IPS DF 4.7 (cell line): ENCODE measurements at regions not wholly inside any gene's neighbourhood (a gene's known extent, or its start where the extent isn't known, plus 50 kb on each side); places are given as distances from the start of the nearest gene placed in this dataset.
"Not testable (repeated sequence)": the region's sequence is repeated elsewhere in the genome, so short reads cannot be mapped to it uniquely, and the experiment has no call there.

Source experiments
- DNase-seq: peaks from one replicate; pipeline ENCODE4 v3.0.0-alpha.2; 2013; ENCODE audit warnings: low spot score; ENCODE audit errors: extremely low read depth

DNA sequence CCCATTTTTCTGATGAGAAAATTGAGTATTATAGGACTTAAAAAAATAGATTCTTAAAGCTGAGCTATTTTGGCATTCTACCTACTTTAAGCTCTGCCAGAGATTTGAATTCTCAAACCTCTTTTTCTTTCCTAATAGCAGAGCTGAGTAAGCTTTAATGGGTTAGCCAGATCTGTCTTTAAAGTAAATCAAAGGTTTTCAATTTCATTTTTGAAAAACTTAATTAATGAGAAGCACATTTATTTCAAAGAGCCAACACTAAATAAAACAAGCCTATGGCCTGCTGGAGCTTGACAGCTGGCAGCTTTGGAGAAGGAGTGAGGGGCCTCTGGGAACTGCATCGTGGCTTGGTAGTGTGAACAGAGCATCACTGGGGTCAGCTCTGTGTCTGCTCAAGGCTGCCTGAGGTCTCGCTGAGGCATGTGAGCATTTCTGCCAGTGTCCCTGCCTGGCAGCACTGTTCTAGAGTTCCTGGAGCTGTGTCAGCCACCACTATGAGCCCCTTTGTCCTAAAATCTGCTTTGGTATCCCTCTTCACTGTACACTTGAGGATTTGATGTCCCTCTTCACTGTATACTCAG lies 50.4 kb upstream of the PRSS23 start:
- no peak for DNase-seq

- DNase-seq: no peak
Observed at GRCh38 chr11:86749376-86749775, 51.0 kb upstream of the PRSS23 start.

DNA sequence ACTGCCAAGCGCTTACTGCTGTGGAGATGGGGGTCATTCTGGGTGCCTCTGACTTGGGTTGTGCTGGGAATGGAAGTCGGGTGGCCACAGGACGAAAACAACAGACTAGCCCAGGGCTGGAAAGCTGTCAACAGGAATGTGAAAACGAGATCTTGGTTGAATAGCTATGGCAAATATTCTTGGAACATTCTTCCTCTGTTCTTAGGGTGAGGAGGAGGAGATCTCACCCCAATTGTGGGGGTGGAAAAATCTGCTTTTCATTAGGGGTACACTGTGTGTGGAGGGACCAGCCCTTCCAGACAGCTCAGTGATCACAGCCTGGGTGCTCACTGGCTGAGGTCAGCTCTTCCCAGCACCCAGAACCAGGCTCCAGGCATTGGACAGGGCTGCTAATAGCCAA lies 52.0 kb upstream of the PRSS23 start:
- no peak for DNase-seq

DNA sequence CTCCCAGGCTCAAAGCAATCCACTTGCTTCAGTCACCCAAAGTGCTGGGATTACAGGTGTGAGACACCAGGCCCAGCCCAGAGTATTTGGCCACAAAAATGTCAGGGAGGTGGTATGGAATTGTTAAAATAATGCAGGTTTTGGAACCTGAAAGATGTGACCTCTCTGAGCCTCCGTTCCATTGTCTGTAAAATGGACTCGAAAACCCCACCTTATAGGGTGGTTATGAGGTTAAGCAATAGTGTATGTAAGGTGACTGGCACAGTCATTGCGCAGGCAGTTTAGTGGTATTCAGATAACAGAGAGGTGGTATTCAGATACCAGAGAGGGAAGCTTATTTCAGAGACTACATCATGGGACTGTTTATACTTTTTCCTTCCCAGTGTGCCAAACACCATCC lies 52.5 kb upstream of the PRSS23 start:
- no peak for DNase-seq

DNA sequence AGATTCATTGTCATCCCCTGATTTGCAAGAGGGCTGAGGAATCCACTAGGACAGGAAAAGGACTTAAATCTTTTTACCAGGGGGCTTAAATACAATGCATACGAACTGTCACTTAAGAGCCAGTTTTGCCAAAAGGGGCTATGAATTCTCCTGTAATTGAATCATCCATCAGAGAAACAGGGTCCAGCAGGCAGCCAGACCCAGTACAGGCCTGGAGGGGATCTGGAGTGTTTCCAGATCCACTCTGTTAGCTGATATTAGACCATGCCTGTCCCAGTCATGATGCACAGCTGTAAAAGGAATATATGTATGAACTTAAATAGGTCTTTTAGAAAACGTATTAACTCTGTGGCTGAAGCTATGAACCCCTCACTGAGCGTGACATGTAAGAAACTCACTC lies 53.8 kb upstream of the PRSS23 start:
- no peak for DNase-seq

DNA sequence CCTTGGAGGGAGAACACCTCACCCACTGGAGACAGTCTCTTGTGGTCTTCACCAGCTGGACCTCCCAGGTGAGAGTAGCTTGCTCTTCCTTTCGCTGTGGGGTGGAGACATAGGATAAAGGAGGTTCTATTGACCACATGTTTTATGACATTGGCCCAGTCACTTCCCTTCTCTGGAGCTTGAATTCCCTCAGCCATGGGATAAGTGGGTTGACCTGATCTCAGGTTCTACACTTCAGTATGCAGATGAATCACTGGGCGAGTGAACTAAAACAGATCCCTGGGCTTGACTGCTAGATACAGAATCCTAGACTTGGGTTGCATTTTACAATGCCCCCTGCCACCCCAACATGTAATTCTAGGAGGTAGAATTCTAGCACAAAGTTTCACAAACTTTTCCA lies 54.8 kb upstream of the PRSS23 start:
- no peak for DNase-seq

GRCh38 chr11:86743223-86744118 lies 56.9 kb upstream of the PRSS23 start:
- DNase-seq: no peak

DNA sequence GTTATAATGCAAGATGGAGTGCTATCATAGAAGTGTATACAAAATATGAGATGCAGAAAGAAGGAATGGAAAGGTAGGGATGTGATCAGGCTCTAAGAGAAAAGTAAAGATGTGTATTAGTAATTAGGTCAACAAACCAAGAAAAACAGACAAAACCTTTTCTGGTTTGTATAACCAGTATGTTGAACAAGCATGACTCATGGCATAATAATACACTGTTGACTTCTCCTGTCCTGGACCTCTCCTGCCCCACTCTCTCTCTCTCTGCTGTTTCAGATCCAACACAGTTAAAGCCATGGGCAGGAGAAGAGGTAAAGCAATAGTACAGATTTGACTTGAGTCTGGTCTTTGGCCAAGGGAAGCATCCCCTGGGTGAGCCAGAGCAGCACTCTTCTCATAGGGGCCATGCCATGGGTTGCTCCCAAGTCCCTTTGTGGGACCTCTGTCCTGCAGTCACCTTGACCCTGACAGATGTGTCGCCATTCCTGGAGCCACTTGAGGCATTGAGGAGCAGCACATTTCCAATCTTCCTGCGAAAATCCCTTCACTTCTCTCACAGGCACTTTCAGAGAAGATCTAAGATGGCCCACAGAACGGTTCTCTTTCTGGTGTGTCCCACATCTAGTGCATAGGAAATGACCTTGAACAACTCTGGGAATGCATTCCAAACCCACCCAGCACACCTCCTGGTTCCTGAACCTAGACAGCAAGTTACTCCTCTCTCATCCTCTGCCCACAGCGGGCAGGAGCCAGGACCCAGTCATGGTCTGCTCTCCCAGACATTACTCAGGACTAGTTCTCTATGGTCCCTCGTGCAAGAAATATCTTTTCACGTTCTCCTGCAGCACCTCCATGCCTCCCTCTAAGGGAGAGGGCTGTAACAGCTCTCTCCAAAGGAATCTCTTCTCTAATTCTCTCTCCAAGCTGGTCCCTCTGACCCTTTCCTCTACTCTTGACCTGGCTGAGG lies 58.2 kb upstream of the PRSS23 start:
- DNase-seq: no peak

GRCh38 chr11:86741484-86741835 lies 58.9 kb upstream of the PRSS23 start:
- no peak for DNase-seq

DNA sequence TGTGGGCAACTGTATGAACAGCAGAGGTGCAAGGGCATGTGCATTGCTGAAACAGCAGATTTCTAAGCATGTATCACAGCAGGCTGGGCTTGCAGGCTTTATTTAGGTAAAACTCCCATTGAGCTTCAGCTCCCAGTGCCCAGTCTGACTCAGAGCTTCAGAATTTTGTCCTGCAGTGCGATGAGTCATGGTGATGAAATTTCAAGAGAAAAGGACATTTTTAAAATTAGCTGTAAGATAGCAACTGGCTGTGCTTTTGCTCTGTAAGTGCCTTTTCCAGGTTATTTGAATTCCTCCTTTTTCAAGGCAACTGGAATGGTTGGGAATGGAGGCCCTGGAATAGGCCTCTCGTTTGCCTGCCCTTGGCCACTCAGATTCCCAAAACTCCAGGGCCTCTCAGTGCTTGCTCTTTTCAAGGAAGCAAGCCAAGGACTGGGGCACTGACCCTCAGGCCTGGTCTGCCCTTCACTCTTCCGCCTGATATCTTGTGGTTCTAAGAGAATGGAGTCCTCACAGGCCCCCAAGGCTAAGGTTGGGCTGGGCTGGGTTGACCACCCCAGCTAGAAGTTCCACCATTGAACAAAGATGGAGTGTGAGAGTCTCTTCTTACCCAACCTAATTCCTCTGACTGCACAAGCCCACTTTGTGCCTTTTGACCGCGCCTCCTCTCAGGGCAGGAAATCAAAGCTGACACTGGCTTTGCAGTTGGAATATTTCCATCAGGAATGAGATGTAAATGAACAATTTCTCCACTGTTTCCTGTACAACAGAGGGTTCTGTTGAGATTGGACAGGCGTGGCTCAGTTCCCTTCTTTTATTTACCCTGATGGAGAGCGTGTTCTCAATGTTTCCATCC lies 59.5 kb upstream of the PRSS23 start:
- peak; percentile 64 for DNase-seq

DNA sequence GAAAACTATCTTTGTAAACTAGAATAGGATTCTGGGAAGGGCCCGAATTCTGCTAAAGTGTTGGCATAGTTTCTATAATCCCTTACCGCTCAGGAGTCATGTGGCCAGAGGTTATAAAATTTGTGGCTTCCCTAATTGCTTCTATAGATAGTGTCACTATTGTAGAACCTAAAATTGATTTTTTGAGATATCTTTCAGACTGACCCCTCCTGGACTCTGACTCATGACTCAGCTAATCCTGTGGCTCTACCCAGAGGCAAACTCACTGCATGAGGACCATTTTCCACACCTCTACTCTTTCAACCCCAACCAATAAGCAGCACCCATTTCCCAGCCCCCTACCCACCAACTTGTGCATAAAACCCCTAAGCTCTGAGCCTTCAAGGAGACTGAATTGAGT lies 61.8 kb upstream of the PRSS23 start:
- DNase-seq: no peak

GRCh38 chr11:86737737-86738136 lies 62.6 kb upstream of the PRSS23 start:
- DNase-seq: no peak

DNA sequence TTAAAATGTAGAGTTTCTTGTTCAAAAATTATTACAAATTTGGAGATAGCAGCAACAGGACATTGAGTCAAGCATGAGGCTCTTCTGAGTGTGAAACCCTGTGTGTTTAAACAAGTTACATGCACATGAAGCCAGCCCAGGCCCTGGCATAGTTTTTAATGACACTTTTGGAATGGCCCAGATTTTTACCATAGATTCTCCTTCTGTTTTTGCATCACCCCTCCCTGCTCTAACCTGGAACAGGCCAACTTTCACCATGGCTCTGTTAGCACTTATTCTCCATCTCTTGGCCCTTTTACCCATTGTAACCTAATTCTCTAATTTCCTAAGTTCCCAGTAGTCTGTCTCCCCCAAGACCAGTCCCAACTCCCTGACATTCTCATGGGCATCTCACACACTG lies 63.1 kb upstream of the PRSS23 start:
- DNase-seq: no peak

- no peak for DNase-seq
Observed at GRCh38 chr11:86736291-86737143, 63.8 kb upstream of the PRSS23 start.

DNA sequence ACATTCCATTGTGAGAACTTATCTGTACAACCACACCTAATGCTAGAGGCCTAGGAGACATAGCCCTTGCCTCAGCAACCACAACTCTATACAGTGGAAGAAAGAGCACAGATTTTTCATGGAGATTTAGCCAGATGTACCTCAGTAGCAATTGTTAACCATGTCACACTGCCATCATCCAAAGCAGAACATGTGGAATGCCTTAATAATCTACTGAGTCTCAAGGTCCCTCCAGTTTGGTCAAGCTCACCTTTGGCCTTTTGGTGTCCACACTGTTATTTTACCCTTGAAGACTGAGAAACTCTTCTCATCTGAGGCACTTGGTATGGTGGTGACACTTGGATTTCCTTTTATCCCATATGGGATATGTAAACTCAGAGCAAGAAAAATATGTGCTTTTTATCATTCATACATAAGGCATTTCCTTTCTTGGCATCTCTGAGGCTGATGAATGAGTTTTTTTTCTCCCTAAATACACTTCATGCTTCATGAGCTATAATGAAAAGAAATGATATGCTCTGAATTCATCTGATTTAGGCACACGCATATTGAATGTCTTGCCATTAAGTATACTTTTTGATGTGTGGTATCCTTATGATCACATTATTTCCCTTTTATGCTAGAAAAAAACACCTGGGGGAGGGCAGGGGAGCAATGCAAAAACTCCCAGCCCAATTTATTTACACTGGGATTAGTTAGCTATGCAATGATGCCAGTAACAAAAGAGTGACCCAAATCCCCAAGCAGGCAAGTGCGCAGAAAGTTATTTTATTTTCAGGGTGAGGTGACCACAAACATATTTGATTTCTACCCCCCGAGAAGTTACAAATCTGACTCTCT lies 63.3 kb upstream of the ME3 start:
- DNase-seq: no peak

DNA sequence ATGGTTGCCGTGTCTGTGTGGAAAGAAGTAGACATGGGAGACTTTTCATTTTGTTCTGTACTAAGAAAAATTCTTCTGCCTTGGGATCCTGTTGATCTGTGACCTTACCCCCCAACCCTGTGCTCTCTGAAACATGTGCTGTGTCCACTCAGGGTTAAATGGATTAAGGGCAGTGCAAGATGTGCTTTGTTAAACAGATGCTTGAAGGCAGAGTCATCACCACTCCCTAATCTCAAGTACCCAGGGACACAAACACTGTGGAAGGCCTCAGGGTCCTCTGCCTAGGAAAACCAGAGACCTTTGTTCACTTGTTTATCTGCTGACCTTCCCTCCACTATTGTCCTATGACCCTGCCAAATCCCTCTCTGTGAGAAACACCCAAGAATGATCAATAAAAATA lies 60.3 kb upstream of the ME3 start:
- not testable (repeated sequence) for DNase-seq

DNA sequence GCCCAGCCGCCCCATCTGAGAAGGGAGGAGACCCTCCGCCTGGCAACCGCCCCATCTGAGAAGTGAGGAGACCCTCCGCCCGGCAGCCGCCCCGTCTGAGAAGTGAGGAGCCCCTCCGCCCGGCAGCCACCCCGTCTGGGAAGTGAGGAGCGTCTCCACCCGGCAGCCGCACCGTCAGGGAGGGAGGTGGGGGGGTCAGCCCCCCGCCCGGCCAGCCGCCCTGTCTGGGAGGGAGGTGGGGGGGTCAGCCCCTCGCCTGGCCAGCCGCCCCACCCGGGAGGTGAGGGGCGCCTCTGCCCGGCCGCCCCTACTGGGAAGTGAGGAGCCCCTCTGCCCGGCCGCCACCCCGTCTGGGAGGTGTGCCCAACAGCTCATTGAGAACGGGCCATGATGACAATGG lies 59.9 kb upstream of the ME3 start:
- not testable (repeated sequence) for DNase-seq

DNA sequence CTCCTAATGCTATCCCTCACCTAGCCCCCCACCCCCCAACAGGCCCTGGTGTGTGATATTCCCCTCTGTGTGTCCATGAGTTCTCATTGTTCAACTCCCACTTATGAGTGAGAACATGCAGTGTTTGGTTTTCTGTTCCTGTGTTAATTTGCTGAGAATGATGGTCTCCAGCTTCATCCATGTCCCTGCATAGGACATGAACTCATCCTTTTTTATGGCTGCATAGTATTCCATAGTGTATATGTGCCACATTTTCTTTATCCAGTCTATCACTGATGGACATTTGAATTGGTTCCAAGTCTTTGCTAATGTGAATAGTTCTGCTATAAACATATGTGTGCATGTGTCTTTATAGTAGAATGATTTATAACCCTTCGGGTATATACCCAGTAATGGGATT lies 57.2 kb upstream of the ME3 start:
- DNase-seq: not testable (repeated sequence)

GRCh38 chr11:86728562-86728961 lies 56.1 kb upstream of the ME3 start:
- no peak for DNase-seq
